ENCODE measurements at regions not wholly inside any gene's neighbourhood (a gene's known extent, or its start where the extent isn't known, plus 50 kb on each side); places are given as distances from the start of the nearest gene placed in this dataset.

DNA sequence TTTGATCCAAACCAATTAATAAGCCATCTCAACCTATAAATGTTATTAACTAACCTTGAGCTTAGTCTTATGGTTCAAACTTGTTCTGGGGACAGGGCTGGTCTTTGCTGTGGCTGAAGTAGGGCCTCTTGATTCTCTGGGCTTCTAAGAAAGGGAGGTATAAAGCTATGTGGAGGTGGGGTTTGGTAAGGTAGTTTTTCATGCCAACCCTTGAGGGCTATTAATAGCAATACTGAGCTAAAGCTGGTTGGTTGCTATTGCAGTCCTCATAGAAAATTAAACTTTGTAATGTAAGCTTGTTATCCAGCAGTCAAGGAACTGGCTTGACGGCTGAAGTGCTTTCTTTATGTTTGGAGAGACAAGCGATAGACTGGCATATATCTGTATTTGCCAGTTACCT lies 112.1 kb downstream of the RND3 start:
- WGBS: 96% methylated on average over 2 of the region's 2 CpGs
- Histone ChIP-seq H3K27ac (no peak overlapping the region), H3K36me3 (no peaks in the 10 kb centered on the region), H3K9me3 (no peaks in the 10 kb centered on the region), H3K27me3 (no peaks in the 10 kb centered on the region), H3K4me1 (no peaks in the 10 kb centered on the region), H3K4me3 (no peak overlapping the region)
- TF ChIP-seq POLR2A (IDR thresholded peaks at IDR 0.05) (no peak), EP300 (IDR thresholded peaks at IDR 0.05) (no peak), POLR2AphosphoS5 (IDR thresholded peaks at IDR 0.05) (no peak)
- TF ChIP-seq, protein P1, sequence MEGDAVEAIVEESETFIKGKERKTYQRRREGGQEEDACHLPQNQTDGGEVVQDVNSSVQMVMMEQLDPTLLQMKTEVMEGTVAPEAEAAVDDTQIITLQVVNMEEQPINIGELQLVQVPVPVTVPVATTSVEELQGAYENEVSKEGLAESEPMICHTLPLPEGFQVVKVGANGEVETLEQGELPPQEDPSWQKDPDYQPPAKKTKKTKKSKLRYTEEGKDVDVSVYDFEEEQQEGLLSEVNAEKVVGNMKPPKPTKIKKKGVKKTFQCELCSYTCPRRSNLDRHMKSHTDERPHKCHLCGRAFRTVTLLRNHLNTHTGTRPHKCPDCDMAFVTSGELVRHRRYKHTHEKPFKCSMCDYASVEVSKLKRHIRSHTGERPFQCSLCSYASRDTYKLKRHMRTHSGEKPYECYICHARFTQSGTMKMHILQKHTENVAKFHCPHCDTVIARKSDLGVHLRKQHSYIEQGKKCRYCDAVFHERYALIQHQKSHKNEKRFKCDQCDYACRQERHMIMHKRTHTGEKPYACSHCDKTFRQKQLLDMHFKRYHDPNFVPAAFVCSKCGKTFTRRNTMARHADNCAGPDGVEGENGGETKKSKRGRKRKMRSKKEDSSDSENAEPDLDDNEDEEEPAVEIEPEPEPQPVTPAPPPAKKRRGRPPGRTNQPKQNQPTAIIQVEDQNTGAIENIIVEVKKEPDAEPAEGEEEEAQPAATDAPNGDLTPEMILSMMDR (IDR thresholded peaks at IDR 0.05): no peak
- DNase-seq (ENCODE audit: low spot score in 2 of 2): no peak

DNA sequence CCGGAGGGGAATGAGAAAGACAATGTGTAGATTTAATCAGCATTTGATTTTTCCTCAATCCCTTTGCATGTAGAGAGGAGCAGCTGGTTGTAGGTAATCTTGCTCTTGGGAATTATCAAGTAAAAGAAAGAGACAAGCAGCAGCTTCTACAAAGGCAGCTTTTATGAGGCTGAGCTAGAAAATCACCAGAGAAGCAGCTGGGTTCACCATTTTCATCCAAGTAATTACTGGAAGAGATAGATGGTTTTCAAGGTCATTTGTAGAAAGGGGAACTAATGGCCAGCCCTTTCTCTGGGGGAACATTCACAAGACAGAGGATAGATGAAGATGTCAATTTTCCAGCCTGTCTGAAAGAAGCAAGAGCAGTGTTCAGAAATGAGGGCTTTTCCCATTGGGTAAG lies 113.0 kb downstream of the RND3 start:
- no peak for DNase-seq (ENCODE audit: low spot score in 2 of 2)
- no peaks in the 10 kb centered on the region for H3K9me3 ChIP-seq
- H3K36me3 ChIP-seq: no peaks in the 10 kb centered on the region
- H3K4me3 ChIP-seq: no peak overlapping the region
- no peak overlapping the region for H3K27ac ChIP-seq
- no peaks in the 10 kb centered on the region for H3K4me1 ChIP-seq
- H3K27me3 ChIP-seq: no peaks in the 10 kb centered on the region
- 87% methylated on average over 1 of the region's 1 CpG for WGBS
- TF ChIP-seq, protein P1 (IDR thresholded peaks at IDR 0.05): no peak
- TF ChIP-seq EP300 (IDR thresholded peaks at IDR 0.05) (no peak), POLR2AphosphoS5 (IDR thresholded peaks at IDR 0.05) (no peak), POLR2A (IDR thresholded peaks at IDR 0.05) (no peak)

DNA sequence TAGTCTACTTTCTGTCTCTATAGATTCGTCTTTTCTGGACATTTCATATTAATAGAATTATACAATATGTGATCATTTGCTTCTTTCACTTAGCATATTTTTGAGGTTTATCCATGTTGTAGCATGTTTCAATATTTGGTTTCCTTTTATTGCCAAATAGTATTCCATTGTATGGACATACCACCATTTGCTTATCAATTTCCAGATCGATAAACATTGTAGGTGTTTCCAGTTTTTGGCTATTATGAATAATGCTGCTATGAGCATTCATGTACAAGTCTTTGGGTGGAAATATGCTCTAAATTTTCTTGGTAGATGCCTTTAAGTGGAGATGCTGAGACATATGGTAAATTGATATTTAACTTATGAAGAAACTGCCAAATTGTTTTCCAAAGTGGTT lies 114.1 kb downstream of the RND3 start:
- H3K4me1 ChIP-seq: no peaks in the 10 kb centered on the region
- TF ChIP-seq EP300 (IDR thresholded peaks at IDR 0.05): no peak
- no peak for TF ChIP-seq POLR2AphosphoS5 (IDR thresholded peaks at IDR 0.05)
- TF ChIP-seq POLR2A (IDR thresholded peaks at IDR 0.05): no peak
- TF ChIP-seq, protein P1 (IDR thresholded peaks at IDR 0.05): no peak
- H3K36me3 ChIP-seq: no peaks in the 10 kb centered on the region
- H3K4me3 ChIP-seq: no peak overlapping the region
- H3K27me3 ChIP-seq: no peaks in the 10 kb centered on the region
- DNase-seq (ENCODE audit: low spot score in 2 of 2): no peak
- H3K9me3 ChIP-seq: no peaks in the 10 kb centered on the region
- H3K27ac ChIP-seq: no peak overlapping the region
- WGBS: 94% methylated on average over 2 of the region's 2 CpGs

DNA sequence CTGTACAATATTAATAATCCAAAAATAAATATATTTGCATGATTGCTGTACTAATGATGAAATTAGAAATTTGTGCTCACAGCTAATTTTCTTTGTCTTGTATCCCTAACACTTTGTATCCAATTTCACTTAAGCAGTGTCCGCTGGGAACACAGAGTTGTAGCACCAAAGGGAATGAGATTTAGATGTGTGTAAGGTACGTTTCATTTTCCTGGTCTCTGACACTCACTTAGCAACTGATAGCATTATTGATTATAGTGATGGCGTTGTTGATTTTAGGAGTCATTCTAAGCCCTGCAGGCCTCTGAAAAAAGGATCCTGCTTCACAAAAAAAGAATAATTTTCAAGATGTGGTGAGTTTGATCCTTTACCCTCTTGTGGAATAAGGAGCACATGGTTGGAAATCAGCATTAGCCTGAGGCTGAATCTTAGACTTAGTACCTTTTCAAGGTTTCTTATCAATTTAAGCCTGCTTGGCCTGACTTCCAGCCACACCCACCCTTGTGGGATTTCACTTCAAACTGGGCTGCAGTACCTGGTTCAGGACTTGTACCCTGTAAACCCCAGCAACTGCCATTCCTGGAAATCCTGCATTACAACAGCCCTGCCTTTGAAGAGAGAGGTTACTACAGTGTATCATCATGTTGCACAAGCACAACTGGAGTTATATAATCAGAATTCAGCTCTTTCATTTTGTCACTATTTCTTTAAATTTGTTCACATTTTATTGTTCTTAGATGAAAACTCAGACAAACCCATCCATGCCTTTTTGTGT lies 116.2 kb downstream of the RND3 start:
- no peaks in the 10 kb centered on the region for H3K4me1 ChIP-seq
- no peak overlapping the region for H3K4me3 ChIP-seq
- no peak overlapping the region for H3K27ac ChIP-seq
- TF ChIP-seq, protein P1 (IDR thresholded peaks at IDR 0.05): no peak
- no peak for TF ChIP-seq EP300 (IDR thresholded peaks at IDR 0.05)
- no peak for TF ChIP-seq POLR2AphosphoS5 (IDR thresholded peaks at IDR 0.05)
- TF ChIP-seq POLR2A (IDR thresholded peaks at IDR 0.05): no peak
- no peaks in the 10 kb centered on the region for H3K9me3 ChIP-seq
- no peaks in the 10 kb centered on the region for H3K36me3 ChIP-seq
- no peaks in the 10 kb centered on the region for H3K27me3 ChIP-seq
- no peak for DNase-seq (ENCODE audit: low spot score in 2 of 2)
- 54% methylated on average over 3 of the region's 3 CpGs for WGBS

DNA sequence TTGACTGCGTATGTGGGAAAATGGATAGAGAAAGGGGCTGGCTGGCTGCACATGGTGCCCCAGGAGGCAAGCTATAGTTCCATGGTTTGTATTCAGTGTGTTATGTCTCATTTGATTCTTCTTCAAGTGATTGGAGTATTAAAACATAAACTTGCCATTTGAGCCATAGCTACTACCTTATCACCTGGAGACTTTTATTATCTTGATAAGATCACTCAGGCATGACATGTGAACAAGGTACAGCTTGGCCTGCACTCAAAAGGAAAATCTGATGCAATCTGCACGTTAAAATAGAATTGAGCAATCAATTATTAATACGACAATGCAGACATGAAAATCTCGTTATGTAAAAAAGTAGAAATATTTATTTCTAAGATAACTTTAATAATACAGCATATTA lies 116.9 kb downstream of the RND3 start:
- no peak overlapping the region for H3K4me3 ChIP-seq
- H3K27me3 ChIP-seq: no peaks in the 10 kb centered on the region
- no peaks in the 10 kb centered on the region for H3K4me1 ChIP-seq
- no peaks in the 10 kb centered on the region for H3K9me3 ChIP-seq
- 65% methylated on average over 4 of the region's 4 CpGs for WGBS
- no peaks in the 10 kb centered on the region for H3K36me3 ChIP-seq
- no peak for DNase-seq (ENCODE audit: low spot score in 2 of 2)
- TF ChIP-seq, protein P1 (IDR thresholded peaks at IDR 0.05): no peak
- no peak for TF ChIP-seq POLR2AphosphoS5 (IDR thresholded peaks at IDR 0.05)
- no peak for TF ChIP-seq EP300 (IDR thresholded peaks at IDR 0.05)
- TF ChIP-seq POLR2A (IDR thresholded peaks at IDR 0.05): no peak
- no peak overlapping the region for H3K27ac ChIP-seq

All from suprapubic skin (tissue), 4 donors.